Neural progenitor cell (in vitro differentiated cells): ENCODE measurements at regions not wholly inside any gene's neighbourhood (a gene's known extent, or its start where the extent isn't known, plus 50 kb on each side); places are given as distances from the start of the nearest gene placed in this dataset.

Experiments
- DNase-seq: peaks from one replicate; pipeline ENCODE4 v3.0.0-alpha.2; 2016; ENCODE audit warnings: low spot score
- H2AFZ ChIP-seq: fragments of 200-600 bp; sonication (generic); replicated peaks from 2 replicates; pipeline ENCODE4 v1.6.1; 2016; ENCODE audit warnings: antibody characterized with exemption
- H3F3A ChIP-seq: fragments of 200-600 bp; sonication (generic); 2 replicates; pipeline ENCODE4 v1.6.1; 2016; ENCODE audit warnings: antibody characterized with exemption, low read depth
- H3K27ac ChIP-seq: fragments of 200-600 bp; sonication (generic); 2 replicates; pipeline ENCODE4 v1.5.1; 2016; ENCODE audit warnings: mild to moderate bottlenecking
- H3K27me3 ChIP-seq: fragments of 200-600 bp; sonication (generic); 2 replicates; pipeline ENCODE4 v1.6.1; 2016; ENCODE audit warnings: mild to moderate bottlenecking, moderate library complexity
- H3K36me3 ChIP-seq: fragments of 200-600 bp; sonication (generic); 2 replicates; pipeline ENCODE4 v1.5.1; 2016
- H3K4me1 ChIP-seq: fragments of 200-600 bp; sonication (generic); 2 replicates; pipeline ENCODE4 v1.6.1; 2016; ENCODE audit warnings: mixed run types
- H3K4me2 ChIP-seq: fragments of 200-600 bp; sonication (generic); 2 replicates; pipeline ENCODE4 v1.6.1; 2016
- H3K4me3 ChIP-seq: fragments of 200-600 bp; sonication (generic); 2 replicates; pipeline ENCODE4 v1.5.1; 2016
- H3K79me2 ChIP-seq: fragments of 200-600 bp; sonication (generic); 2 replicates; pipeline ENCODE4 v1.6.1; 2016; ENCODE audit warnings: low read depth
- H3K9ac ChIP-seq: fragments of 200-600 bp; sonication (generic); 2 replicates; pipeline ENCODE4 v1.6.1; 2016
- H3K9me3 ChIP-seq: fragments of 200-600 bp; sonication (generic); 2 replicates; pipeline ENCODE4 v1.5.1; 2016; ENCODE audit warnings: low read depth
- H4K20me1 ChIP-seq: fragments of 200-600 bp; sonication (generic); 2 replicates; pipeline ENCODE4 v1.6.1; 2016; ENCODE audit warnings: low read depth
- H3K27ac Mint-ChIP-seq: 3 replicates; pipeline ENCODE4 v1.8.0; 2021; ENCODE audit warnings: mixed read lengths
- H3K27me3 Mint-ChIP-seq: 2 replicates; pipeline ENCODE4 v1.8.0; 2022; ENCODE audit warnings: low read depth, mild to moderate bottlenecking, inconsistent platforms, moderate library complexity, mixed read lengths; ENCODE audit not compliant: insufficient read depth
- H3K36me3 Mint-ChIP-seq: 3 replicates; pipeline ENCODE4 v1.8.0; 2021; ENCODE audit warnings: mixed read lengths
- H3K4me1 Mint-ChIP-seq: 3 replicates; pipeline ENCODE4 v1.8.0; 2021; ENCODE audit warnings: mixed read lengths
- H3K4me3 Mint-ChIP-seq: 3 replicates; pipeline ENCODE4 v1.8.0; 2021; ENCODE audit warnings: mild to moderate bottlenecking, moderate library complexity, mixed read lengths
- H3K9me3 Mint-ChIP-seq: 3 replicates; pipeline ENCODE4 v1.8.0; 2020; ENCODE audit warnings: mixed read lengths
- EZH2 ChIP-seq: fragments of 200-600 bp; sonication (generic); IDR thresholded peaks from 2 replicates; pipeline ENCODE4 v1.6.1; 2017; ENCODE audit warnings: antibody characterized with exemption, mild to moderate bottlenecking, moderate library complexity
- EZH2phosphoT487 ChIP-seq: fragments of 200-600 bp; sonication (generic); IDR thresholded peaks from 2 replicates; pipeline ENCODE4 v1.6.1; 2017; ENCODE audit warnings: antibody characterized with exemption
- TF ChIP-seq, protein P1 (sequence below): fragments of 200-600 bp; sonication (generic); IDR thresholded peaks from 2 replicates; pipeline ENCODE4 v1.5.1; 2017; ENCODE audit warnings: antibody characterized with exemption, mild to moderate bottlenecking

DNA sequence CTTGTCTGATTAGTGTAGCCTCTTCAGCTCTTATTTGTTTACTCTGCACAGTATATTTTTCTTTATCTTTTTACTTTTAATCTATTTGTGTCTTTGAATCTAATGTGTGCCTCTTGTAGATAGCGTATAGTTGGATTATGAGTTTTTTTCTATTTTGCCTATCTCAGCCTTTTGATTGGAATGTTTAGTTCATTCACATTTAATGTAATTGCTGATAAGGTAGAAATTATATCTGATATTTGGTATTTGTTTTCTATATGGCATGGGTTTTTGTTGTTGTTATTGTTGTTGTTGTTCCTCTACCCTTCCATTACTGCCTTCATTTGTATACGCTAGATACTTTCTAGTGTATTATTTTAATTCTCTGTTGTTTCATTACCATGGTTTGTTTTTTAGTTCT lies 131.7 kb upstream of the GRIK3 start:
- no peaks in the 10 kb centered on the region for H3K4me1 Mint-ChIP-seq

DNA sequence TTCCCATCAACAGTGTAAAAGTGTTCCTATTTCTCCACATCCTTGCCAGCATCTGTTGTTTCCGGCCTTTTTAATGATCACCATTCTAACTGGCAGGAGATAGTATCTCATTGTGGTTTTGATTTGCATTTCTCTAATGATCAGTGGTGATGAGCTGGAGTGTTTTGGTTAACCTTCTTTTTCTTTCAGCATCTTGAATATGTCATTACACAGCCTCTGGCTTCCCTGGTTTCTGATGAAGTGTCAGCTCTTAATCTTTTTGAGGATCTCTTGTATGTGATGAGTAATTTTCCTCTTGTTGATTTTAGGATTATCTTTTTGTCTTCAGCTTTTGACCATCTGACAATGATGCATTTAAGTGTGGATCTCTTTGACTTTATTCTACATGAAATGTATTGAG lies 133.2 kb upstream of the GRIK3 start:
- TF ChIP-seq EZH2phosphoT487, result no peak
- TF ChIP-seq, protein P1, sequence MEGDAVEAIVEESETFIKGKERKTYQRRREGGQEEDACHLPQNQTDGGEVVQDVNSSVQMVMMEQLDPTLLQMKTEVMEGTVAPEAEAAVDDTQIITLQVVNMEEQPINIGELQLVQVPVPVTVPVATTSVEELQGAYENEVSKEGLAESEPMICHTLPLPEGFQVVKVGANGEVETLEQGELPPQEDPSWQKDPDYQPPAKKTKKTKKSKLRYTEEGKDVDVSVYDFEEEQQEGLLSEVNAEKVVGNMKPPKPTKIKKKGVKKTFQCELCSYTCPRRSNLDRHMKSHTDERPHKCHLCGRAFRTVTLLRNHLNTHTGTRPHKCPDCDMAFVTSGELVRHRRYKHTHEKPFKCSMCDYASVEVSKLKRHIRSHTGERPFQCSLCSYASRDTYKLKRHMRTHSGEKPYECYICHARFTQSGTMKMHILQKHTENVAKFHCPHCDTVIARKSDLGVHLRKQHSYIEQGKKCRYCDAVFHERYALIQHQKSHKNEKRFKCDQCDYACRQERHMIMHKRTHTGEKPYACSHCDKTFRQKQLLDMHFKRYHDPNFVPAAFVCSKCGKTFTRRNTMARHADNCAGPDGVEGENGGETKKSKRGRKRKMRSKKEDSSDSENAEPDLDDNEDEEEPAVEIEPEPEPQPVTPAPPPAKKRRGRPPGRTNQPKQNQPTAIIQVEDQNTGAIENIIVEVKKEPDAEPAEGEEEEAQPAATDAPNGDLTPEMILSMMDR, result no peak
- no peak for TF ChIP-seq EZH2
- no peak overlapping the region for H3K9ac ChIP-seq
- Mint-ChIP-seq H3K4me1 (no peaks in the 10 kb centered on the region), H3K27ac (no peak overlapping the region), H3K4me3 (no peak overlapping the region), H3K27me3 (peaks cover 2% of the 10 kb centered on the region), H3K9me3 (peaks cover 4% of the 10 kb centered on the region), H3K36me3 (peaks cover 1% of the 10 kb centered on the region)
- no peak overlapping the region for H3K4me3 ChIP-seq
- H3K4me2 ChIP-seq, result no peak overlapping the region
- DNase-seq, result no peak
- peaks cover 12% of the 10 kb centered on the region for H3K4me1 ChIP-seq
- H3K27me3 ChIP-seq, result no peaks in the 10 kb centered on the region
- no peaks in the 10 kb centered on the region for H3K36me3 ChIP-seq
- no peak overlapping the region for H2AFZ ChIP-seq
- no peaks in the 10 kb centered on the region for H3K79me2 ChIP-seq
- H3K9me3 ChIP-seq, result no peaks in the 10 kb centered on the region
- no peaks in the 10 kb centered on the region for H4K20me1 ChIP-seq
- H3F3A ChIP-seq, result no peaks in the 10 kb centered on the region
- no peak overlapping the region for H3K27ac ChIP-seq

More for the DNA sequence above, 131.7 kb upstream of the GRIK3 start:
- Histone ChIP-seq H3K9ac (no peak overlapping the region), H3K79me2 (no peaks in the 10 kb centered on the region), H3K4me1 (peaks cover 9% of the 10 kb centered on the region), H3K36me3 (no peaks in the 10 kb centered on the region), H3K4me3 (no peak overlapping the region), H4K20me1 (no peaks in the 10 kb centered on the region), H2AFZ (no peak overlapping the region), H3F3A (no peaks in the 10 kb centered on the region), H3K4me2 (no peak overlapping the region), H3K27me3 (no peaks in the 10 kb centered on the region), H3K9me3 (peaks cover 6% of the 10 kb centered on the region), H3K27ac (no peak overlapping the region)
- Mint-ChIP-seq H3K9me3 (peaks cover 6% of the 10 kb centered on the region), H3K27ac (no peak overlapping the region), H3K4me3 (no peak overlapping the region), H3K27me3 (peaks cover 4% of the 10 kb centered on the region), H3K36me3 (peaks cover 1% of the 10 kb centered on the region)
- TF ChIP-seq EZH2phosphoT487, result no peak
- DNase-seq, result no peak

DNA sequence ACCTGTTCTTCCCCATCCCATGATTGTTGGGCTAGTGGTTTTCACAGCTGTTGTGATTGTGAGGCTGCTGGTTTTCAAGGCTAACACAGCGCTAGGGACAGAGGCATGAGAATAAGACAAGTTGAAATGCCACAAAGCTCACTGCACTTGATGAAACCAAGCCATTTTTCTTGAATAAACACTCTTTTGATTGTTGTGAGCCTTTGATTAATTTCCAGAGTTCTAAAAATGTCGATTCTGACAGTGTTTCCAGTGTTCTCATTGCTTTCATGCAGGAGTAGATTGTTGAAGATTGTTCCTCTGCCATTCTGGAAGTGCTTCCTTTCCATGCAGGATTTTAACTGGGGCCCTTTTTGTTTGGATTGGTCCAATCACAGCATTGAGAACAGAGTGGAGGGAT lies 134.9 kb upstream of the GRIK3 start:
- H3K27me3 Mint-ChIP-seq, result peaks cover 3% of the 10 kb centered on the region

DNA sequence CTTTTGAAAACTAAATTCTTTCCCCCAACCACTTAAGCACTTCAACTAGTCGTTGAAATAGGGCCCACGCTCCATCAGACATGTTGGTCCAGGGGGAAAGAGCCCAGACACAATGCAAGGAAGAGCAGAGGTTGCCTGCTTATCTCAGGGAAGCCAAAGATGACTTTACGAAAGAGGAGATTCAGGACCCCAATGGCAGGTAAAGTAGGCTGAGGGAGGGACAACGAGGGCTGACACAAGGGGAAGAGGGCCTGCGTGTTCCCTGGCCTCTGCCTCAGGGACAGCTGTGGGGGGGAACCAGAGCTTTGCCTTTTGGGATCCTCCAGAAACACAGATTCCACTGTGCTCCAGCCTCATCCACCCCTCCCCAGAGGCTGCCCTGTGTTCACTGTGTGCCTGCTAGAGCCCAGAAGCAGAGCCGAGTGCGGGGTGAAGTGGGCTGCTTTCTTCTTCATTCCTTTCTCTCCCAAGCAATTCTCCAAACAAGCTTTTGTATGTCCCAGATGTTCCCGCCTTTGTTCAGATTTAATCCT lies 135.5 kb upstream of the GRIK3 start:
- Mint-ChIP-seq H3K4me3 (no peak overlapping the region), H3K4me1 (peaks cover 2% of the 10 kb centered on the region), H3K36me3 (peaks cover 1% of the 10 kb centered on the region), H3K27ac (no peak overlapping the region), H3K27me3 (peaks cover 5% of the 10 kb centered on the region), H3K9me3 (peaks cover 2% of the 10 kb centered on the region)
- Histone ChIP-seq H4K20me1 (no peaks in the 10 kb centered on the region), H3K9ac (no peak overlapping the region), H3K27me3 (no peaks in the 10 kb centered on the region), H3K79me2 (no peaks in the 10 kb centered on the region), H3K9me3 (no peaks in the 10 kb centered on the region), H3K36me3 (no peaks in the 10 kb centered on the region), H3K27ac (no peak overlapping the region), H3K4me3 (no peak overlapping the region), H3K4me1 (peaks cover 12% of the 10 kb centered on the region), H2AFZ (no peak overlapping the region), H3F3A (no peaks in the 10 kb centered on the region), H3K4me2 (no peak overlapping the region)
- TF ChIP-seq, protein P1, result no peak
- no peak for TF ChIP-seq EZH2
- no peak for TF ChIP-seq EZH2phosphoT487
- peak; percentile 20 for DNase-seq

More for the DNA sequence above, 134.9 kb upstream of the GRIK3 start:
- Histone ChIP-seq H4K20me1 (no peaks in the 10 kb centered on the region), H3K4me1 (peaks cover 12% of the 10 kb centered on the region), H3K9me3 (no peaks in the 10 kb centered on the region), H3K4me2 (no peak overlapping the region), H3K36me3 (no peaks in the 10 kb centered on the region), H3K27me3 (no peaks in the 10 kb centered on the region), H3K9ac (no peak overlapping the region), H3K4me3 (no peak overlapping the region), H3F3A (no peaks in the 10 kb centered on the region), H2AFZ (no peak overlapping the region), H3K79me2 (no peaks in the 10 kb centered on the region), H3K27ac (no peak overlapping the region)
- no peak overlapping the region for H3K4me3 Mint-ChIP-seq
- TF ChIP-seq EZH2 (no peak), EZH2phosphoT487 (no peak)
- TF ChIP-seq, protein P1, result no peak
- no peaks in the 10 kb centered on the region for H3K4me1 Mint-ChIP-seq
- peaks cover 1% of the 10 kb centered on the region for H3K36me3 Mint-ChIP-seq
- no peak overlapping the region for H3K27ac Mint-ChIP-seq
- peaks cover 4% of the 10 kb centered on the region for H3K9me3 Mint-ChIP-seq
- DNase-seq, result no peak
